Ishikawa (cell line): ENCODE measurements at regions not wholly inside any gene's neighbourhood (a gene's known extent, or its start where the extent isn't known, plus 50 kb on each side); places are given as distances from the start of the nearest gene placed in this dataset.

Experiments used
- CEBPB ChIP-seq: IDR thresholded peaks from 2 replicates; pipeline ENCODE4 v1.6.1; 2012
- CREB1 ChIP-seq: IDR thresholded peaks from 2 replicates; pipeline ENCODE4 v1.6.1; 2012; ENCODE audit warnings: low read depth
- EP300 ChIP-seq: IDR thresholded peaks from 2 replicates; pipeline ENCODE4 v1.6.1; 2012; ENCODE audit warnings: borderline replicate concordance
- FOXM1 ChIP-seq: IDR thresholded peaks from 2 replicates; pipeline ENCODE4 v1.6.1; 2012; ENCODE audit warnings: low read depth, borderline replicate concordance
- MAX ChIP-seq: IDR thresholded peaks from 2 replicates; pipeline ENCODE4 v1.6.1; 2012
- NFIC ChIP-seq: IDR thresholded peaks from 2 replicates; pipeline ENCODE4 v1.6.1; 2012
- TAF1 ChIP-seq: IDR thresholded peaks from 2 replicates; pipeline ENCODE4 v1.6.1; 2012; ENCODE audit warnings: low read depth, mild to moderate bottlenecking
- TCF12 ChIP-seq: IDR thresholded peaks from 2 replicates; pipeline ENCODE4 v1.6.1; 2012; ENCODE audit warnings: low read depth
- TEAD4 ChIP-seq: IDR thresholded peaks from 2 replicates; pipeline ENCODE4 v1.6.1; 2012
- YY1 ChIP-seq: IDR thresholded peaks from 2 replicates; pipeline ENCODE4 v1.6.1; 2012; ENCODE audit warnings: low read depth
- ZBTB7A ChIP-seq: IDR thresholded peaks from 2 replicates; pipeline ENCODE4 v1.6.1; 2012; ENCODE audit warnings: low read depth
- TF ChIP-seq, protein P1 (sequence below): IDR thresholded peaks from 2 replicates; pipeline ENCODE4 v1.6.1; 2012

- TF ChIP-seq ZBTB7A (no peak), TCF12 (no peak), MAX (no peak), CEBPB (no peak), YY1 (no peak), EP300 (peak; percentile 46; the same call in 1 of the 2 replicates), FOXM1 (no peak), NFIC (no peak), TAF1 (no peak), CREB1 (no peak), TEAD4 (no peak)
- TF ChIP-seq, protein P1, sequence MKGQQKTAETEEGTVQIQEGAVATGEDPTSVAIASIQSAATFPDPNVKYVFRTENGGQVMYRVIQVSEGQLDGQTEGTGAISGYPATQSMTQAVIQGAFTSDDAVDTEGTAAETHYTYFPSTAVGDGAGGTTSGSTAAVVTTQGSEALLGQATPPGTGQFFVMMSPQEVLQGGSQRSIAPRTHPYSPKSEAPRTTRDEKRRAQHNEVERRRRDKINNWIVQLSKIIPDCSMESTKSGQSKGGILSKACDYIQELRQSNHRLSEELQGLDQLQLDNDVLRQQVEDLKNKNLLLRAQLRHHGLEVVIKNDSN, result no peak
Measured at GRCh38 chr5:56641635-56642260, 173.6 kb upstream of the MAP3K1 start.
